ENCODE measurements at regions not wholly inside any gene's neighbourhood (a gene's known extent, or its start where the extent isn't known, plus 50 kb on each side); places are given as distances from the start of the nearest gene placed in this dataset.

DNA sequence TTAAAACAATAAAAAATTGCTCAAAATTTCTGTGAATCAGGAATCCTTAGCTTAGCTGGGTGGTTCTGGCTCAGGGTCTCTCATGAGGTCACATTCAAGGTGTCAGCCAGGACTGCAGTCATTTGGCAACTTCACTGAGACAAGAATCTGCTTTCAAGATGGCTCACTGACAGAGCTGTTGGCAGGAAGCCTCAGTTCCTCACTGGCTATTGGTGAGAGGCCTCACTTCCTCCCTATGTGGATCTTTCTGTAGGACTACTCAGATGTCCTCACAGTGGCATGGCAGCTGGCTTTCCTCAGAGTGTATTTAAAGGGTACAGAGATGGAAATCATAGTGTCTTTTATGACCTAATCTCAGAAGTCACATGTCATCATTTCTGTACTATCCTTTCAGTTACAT, 785.7 kb downstream of the ADGRL2 start:
- ChIA-PET POLR2A (no interaction called here), CTCF (no interaction called here)

DNA sequence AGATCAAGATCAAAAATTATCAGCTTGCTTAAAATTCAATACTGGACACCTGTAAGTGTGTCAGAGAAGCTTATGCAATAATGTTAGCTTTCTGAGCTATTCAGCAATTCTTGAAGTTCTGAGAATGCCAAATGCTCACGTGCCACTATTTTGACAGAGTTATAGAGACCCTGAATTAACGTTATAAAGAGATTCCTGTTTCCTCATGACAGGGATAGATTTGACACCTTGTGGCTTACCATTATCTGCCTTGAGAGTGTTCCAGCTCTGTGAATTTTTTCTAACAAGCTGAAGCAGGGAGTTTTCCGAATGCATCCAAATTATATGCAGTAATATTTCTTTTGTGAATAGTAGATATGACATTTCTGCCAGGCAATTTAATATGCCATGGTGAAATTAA, 781.6 kb downstream of the ADGRL2 start:
- CTCF ChIA-PET = no interaction called here
- POLR2A ChIA-PET = no interaction called here

DNA sequence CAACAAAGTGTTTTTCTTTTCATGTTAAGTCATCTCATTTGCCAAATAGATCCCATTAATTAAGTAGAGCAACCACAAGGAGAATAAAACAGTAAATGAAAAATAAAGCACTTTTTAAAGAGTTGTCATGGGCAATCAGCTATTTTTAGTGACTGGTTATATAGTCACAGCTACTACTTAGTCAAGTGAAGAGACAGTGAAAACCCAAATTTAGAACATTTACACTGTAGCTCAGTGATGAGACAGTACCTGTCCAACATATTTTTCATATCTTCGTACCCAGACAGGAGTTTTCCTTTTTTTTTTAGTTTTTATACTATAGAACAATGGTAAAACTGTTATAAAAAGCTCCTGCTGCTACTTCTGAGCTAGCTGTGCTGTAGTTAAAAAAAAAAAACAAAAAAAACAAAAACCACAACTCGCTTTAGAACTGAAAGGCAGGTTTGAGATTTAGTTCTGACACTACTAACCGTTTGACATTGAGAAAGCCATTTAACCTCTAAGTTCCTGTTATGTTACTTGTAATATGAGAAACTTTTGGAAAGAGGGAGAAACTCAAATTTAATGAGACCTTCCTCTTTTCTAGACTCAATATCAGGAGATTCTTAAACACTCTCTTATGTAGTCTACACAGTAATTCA, 777.5 kb downstream of the ADGRL2 start:
- POLR2A ChIA-PET = no interaction called here
- CTCF ChIA-PET = no interaction called here

DNA sequence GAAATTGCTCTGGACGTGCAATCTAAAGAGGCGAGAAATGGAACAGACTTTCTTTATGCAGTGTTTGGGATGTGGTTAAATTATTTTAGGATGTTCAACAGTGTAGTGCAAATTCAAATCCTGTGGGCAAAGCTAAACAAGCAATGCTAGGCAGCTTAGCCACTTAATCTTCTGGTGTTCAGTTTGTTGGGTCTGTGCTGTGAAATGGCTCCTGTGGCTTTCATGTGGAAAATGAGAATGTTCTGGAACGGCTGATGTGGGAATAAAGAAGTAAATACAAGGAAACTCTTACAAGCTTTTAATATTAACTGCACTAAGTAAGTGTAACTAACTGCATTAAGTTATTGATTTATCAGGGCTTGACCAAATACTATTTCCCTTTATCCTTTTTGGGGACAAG, 766.6 kb downstream of the ADGRL2 start:
- CTCF ChIA-PET = no interaction called here

DNA sequence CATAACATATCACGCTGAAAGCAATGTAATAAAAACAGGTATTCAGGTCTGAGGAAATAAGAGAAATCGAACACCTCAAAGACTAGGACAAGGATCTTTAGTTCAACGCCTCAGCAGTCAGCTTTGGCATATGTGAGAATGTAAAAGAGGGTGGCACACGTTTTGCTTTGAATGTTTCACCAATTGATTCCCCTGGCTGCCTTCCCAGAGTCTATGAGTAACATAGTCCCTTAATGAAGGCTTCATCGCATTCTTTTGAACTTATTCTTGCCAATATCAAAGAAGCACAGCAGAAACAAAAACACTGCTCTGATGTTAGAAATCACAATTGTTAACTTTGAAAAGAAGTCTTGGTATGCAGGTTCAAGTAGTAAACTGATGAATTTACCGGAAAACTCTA, 764.8 kb downstream of the ADGRL2 start:
- ChIA-PET CTCF (no interaction called here), POLR2A (no interaction called here)

More for the DNA sequence above, 766.6 kb downstream of the ADGRL2 start:
- POLR2A ChIA-PET = no interaction called here

DNA sequence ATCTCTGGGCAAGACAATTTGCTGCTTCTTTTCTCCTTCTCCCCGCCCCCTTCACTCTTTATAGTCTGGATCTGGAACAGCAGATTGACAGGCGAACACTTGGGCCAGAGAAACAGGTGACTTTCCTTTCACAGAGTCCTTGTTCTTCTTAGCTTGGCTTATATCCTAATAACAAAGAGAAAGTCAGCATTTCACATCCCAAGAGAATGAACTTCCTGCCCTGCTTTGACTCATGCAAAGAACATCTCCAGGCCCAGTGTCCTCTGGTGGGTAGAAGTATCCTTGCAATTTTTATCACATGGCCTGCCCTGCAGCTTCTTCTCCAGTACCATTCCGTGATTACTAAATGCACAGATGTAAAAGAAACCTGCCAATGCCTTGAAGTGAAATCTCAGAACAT, 764.4 kb downstream of the ADGRL2 start:
- CTCF ChIA-PET = no interaction called here

DNA sequence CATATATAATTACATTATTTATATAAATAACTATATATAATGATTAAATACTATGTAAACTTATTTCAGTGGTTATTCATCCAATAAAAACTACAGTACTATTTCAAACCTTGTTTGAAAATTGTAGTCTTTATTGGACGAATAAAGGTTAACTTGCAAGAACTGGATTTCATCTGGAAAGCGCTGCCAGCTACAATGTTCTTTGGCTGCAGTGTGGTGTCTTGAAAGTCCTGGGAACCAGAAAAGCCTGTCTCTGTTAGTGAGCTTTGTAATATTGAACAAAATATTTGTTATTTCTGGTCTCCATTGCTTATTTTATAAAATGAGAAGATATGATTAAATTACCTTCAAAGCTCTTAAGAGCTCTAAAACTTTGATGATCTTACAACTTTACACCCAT, 763.6 kb downstream of the ADGRL2 start:
- ChIA-PET CTCF (no interaction called here), POLR2A (no interaction called here)

More for the DNA sequence above, 764.4 kb downstream of the ADGRL2 start:
- POLR2A ChIA-PET = no interaction called here

DNA sequence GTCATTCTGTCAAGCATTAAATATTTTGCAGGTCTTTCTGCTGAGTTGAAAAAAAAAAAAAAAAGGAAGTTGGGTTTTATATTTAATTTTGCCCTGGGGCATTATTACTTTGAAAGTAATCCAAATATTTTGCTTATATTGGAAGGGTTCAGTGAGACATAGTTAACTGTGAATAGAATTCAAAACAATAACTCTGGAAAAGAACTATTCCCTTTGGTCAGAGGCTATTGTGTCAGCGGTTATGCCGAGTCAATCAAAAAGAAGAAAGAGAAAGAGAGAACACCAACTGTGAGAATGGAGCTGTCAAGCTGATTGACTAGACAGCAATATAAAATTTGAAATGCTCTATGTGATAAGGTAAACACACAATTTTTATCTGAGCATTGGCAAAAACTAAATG, 761.7 kb downstream of the ADGRL2 start:
- ChIA-PET POLR2A (no interaction called here), CTCF (no interaction called here)

DNA sequence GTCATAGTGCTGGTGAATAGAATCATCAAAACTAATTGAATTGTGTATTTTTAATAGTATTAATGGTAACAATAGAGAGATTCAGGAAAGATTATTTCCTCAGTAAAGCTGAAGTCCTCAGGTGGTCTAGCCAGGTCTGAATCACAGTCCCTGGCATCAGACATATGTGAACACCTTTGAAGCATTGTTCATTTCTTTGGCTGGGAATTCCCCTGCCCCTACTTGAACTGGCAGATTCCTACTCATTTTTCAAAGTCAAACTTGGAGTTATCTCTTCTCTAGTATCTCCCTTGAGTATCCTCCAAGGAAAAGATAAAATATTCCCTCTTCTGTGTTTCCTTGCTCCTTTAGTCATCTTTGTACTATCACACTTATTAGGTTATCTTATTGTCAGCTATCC, 759.8 kb downstream of the ADGRL2 start:
- POLR2A ChIA-PET = no interaction called here
- CTCF ChIA-PET = no interaction called here

DNA sequence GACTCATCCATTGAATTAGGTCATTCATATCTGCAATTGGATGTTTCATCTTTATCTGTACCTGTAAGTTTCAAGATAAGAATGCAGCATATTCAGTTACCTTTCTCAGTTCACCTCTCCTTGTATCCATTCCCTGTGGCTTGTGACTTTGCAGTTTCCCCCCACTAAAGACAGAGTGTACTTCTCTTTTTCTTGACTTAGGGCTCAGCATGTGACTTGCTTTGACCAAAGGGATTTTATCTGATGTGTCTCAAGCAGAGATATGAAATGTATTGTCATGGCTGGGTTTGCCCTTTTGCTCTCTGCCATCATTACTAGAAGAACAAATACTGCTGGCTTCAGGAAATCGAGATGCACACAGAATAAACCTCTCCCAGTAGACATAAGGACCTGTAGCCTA, 754.8 kb downstream of the ADGRL2 start:
- ChIA-PET POLR2A (no interaction called here), CTCF (no interaction called here)

DNA sequence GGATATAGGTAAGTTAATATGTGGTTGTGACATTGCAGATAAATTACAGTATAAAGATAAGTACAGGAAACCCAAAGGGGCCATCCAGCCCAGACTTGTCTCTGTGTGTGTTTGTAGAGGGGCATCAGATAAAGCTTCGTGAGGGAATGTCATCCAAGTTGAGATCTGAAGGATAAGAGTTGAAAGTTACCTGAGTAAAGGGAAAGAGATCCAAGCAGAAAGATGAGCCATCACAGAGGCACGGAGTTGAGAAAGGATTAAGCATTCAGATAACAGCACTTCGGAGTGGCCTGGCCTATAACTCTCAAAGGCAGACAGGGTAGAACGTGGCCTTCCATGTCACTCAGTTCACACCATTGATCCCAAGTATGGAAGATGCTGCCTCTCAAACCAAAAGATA, 749.1 kb downstream of the ADGRL2 start:
- CTCF ChIA-PET = no interaction called here

DNA sequence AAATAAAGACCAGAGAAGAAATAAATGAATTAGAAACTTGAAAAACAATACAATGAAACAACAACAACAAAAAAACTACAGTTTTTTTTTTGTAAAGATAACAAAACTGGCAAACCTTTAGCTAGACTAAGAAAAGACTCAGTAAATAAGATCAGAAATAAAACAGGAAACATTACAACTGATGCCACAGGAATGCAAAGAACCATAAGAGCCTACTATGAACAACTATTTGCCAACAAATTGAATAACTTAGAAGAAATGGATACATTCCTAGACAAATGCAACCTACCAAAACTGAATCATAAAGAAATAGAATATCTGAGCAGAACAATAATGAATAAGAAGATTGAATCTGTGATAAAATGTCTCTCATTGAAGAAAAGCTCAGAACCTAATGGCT, 742.0 kb downstream of the ADGRL2 start:
- ChIA-PET CTCF (no interaction called here), POLR2A (no interaction called here)

More for the DNA sequence above, 749.1 kb downstream of the ADGRL2 start:
- POLR2A ChIA-PET = no interaction called here

DNA sequence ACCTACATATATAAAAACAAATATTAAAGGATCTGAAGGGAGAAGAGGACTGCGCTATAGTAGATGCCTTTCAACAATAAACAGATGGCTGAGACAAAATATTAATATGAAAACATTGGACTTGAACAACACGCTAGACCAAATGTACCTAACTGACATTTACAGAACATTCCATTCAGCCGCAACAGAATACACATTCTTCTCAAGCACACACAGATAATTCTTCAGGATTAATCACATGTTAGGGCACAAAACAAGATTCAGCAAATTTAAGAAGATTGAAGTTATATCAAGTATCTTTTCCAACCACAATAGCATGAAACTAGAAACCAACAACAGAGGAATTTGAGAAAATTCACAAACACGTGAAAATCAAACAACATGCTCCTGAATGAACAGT, 741.4 kb downstream of the ADGRL2 start:
- CTCF ChIA-PET = no interaction called here
- POLR2A ChIA-PET = no interaction called here

DNA sequence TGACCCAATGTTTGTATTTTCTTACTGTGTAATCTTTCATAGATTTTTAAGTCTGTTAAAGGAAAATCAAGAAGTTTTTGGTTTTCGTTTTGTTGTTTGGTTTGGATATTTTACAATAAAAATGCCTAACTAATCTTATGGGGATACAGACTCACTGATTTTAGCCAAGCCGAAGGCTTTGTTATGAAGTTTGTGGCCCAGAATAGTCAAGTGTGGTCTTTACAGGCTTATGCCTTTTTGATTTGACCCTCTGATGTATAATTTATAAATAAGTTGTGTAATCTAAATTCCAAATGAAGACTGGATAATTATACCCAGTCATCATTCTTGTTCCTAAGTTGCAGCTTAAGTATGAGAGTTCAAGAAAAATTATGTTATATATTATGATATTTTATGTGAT, 739.3 kb downstream of the ADGRL2 start:
- POLR2A ChIA-PET = no interaction called here
- CTCF ChIA-PET = no interaction called here

DNA sequence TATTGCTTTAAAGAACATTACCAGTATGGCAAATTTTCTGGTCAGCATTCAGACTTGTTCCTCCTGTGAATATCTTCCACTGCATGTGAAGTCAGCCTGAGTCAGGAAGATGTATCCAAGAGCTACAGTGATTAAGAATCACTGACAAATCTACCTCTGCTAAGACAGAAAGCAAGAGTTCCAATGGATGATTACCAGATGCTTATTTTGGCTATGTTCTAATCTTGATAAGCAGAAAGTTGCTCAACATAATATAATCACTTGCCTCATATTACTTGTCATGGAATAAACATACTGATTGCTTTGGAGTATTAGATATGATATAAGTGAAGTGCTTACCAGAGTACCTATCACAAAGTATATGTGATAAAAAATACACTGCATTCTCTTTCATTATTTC, 738.1 kb downstream of the ADGRL2 start:
- POLR2A ChIA-PET = no interaction called here

DNA sequence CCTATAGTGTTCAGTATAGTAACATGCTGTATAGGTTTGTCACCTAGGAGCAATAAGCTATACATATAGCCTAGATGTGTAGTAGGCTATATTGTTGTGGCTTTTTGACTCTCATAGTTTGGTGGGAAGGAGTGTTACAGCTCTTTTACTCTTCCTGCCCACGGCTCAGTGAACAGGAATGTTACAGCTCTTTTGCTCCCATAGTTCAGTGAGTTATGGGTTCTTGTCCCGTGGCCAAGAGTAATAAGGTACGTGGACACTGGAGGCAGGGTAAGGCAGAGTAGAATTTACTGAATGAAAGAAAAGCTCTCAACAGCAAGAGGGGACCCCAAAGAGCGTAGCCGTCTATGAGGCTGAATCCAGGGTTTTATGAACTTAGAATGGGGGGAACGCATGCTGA, 734.3 kb downstream of the ADGRL2 start:
- POLR2A ChIA-PET = no interaction called here
- CTCF ChIA-PET = no interaction called here

More for the DNA sequence above, 738.1 kb downstream of the ADGRL2 start:
- CTCF ChIA-PET = no interaction called here

DNA sequence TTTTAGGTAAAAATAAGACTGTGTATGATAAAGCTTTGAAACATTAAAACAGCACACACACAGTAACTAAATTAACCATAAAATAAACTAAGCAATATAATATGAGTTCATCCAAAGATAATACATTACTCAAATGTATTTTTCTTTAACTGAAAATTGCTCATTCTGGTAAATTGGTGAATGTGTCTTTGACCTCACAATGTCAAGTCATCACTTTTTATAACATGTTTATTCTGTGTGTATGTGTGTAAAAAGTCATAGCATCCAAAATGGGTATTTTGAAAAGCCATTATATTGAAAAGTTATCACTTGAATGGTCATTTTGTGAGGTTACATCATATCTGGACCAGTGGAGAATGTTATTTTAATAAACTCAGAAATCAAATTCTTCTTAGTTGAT, 724.6 kb downstream of the ADGRL2 start:
- ChIA-PET CTCF (no interaction called here), POLR2A (no interaction called here)

DNA sequence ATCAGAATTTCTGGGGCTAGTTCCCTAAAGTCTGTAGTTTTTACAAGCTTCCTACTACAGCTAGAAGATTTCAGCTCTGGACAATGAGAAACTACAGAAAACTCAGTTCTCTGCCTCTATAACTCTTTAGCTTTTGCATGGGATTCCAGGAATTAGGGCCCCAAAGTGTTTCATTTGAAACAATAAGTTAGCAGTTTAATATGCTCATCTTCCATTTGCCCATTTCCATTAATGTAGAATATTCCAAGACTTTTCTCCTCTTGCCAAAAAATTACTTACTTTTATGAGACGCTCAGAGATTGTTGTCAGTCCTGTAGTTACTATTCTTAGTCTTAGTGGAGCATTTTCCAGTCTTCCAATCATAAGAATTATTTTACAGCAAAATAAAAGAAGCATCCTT, 719.9 kb downstream of the ADGRL2 start:
- ChIA-PET CTCF (no interaction called here), POLR2A (no interaction called here)

DNA sequence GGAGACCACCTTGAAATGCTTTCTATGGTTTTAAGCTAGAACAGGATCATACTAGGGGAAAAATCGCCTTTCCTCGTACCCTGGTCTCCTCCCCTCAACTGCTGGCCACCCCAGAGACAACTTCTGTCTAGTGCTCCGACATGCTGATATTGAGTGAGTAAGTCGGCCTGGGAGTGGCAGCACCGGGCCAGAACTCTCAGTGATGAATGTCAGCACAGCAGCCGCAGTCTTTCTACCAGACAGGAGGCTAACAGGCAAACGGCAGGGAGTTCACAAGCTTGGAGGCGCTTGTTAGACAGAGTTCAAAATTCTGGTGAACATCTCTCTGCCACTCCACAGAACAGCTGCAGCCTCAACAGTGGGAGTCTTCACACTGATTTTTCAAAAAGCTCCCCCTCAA, 716.9 kb downstream of the ADGRL2 start:
- CTCF ChIA-PET = no interaction called here
- POLR2A ChIA-PET = no interaction called here

DNA sequence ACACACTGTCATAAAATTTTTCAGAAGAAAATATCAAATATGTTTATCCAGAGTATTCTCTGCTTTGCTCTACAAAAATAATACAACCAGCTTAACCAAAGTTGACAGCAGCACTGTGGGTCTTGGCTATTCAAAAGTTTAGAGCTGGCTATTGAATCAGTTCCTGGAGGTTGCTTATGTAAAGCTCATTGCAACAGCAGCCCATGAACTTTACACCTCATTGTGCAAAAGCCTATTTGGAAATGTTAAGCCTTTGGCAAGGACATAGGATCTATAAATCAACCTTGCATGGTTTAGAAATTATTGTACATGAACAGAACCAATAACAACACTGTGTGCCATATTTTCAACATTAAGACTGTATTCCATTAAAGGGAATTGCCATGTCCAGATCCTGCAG, 714.9 kb downstream of the ADGRL2 start:
- ChIA-PET CTCF (no interaction called here), POLR2A (no interaction called here)

DNA sequence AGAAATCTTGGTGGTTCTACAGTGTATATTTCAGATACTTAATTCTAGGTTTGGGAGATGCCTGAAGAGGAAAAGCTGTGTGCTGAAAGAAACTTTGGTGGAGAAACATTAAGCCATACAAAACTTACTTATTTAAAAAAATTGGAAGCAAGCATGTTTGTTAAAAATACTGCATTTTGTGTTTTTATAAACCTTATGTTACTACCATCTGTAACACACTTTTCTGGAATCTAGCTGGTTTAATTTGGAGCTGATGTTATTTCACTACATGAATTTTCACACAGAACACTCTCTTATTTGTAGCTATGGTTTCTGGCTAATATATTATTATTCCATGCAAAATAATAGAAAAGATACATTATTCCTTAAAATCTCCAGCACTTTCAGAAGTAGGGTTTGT, 710.7 kb downstream of the ADGRL2 start:
- ChIA-PET POLR2A (interaction anchor here (0.6 kb wide), 1 partner anchor 121 kb away, joined by 5 read pairs; no protein-coding TSS in a partner anchor), CTCF (no interaction called here)

DNA sequence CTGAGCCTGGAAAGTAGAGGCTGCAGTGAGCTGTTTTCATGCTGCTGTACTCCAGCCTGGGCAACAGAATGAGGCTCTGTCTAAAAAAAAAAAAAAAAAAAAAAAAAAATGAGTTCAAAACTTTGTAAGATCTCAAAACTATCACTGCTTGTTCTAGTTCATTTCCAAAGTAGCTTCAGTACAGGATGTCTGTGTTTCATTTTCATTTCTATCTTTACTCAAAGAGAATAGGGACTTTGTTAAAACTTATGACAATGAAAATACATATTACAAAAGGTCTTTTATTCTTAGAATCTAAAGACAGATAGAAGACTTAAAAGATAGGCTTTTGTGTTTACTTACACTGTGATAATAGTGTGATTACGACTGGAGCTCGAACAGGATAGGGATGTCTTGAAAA, 709.7 kb downstream of the ADGRL2 start:
- ChIA-PET POLR2A (no interaction called here), CTCF (no interaction called here)

DNA sequence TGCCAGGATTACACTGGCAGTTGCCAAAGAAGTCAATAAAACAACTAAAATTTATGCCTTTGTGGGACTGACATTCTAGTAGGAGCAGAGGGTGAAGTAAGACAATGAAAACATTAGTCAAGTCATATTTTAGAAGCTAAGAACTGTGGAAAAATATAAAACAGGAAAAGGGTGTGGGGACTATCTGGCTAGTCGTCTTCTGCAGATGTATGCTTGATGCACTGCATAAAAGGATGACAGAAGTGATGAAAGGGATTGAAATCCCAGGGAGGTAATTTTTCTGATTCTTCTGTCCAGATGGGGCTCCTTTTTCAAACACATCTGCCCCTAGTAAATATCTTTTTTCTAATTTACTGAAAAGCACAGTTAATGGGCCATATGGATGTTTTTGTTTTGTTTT, 706.3 kb downstream of the ADGRL2 start:
- POLR2A ChIA-PET = no interaction called here
- CTCF ChIA-PET = no interaction called here
